Esophagus squamous epithelium (tissue), 4 donors: ENCODE measurements at regions not wholly inside any gene's neighbourhood (a gene's known extent, or its start where the extent isn't known, plus 50 kb on each side); places are given as distances from the start of the nearest gene placed in this dataset.

Experiments
- POLR2A ChIP-seq, 4 donors: fragments of 450-650 bp; IDR thresholded peaks; one replicate each; pipeline ENCODE4 v1.6.1; 2017; ENCODE audit warnings: antibody characterized with exemption in 4 of 4, mild to moderate bottlenecking in 4 of 4, moderate library complexity in 3 of 4
- TF ChIP-seq, protein P1 (sequence below), 6 experiments: fragments of 450-650 bp in 4 of 6; fragments of 200-600 bp in 2 of 6; sonication (generic) in 2 of 6; IDR thresholded peaks; one replicate each; pipeline ENCODE4 v1.5.1; 2016 to 2019; ENCODE audit warnings: antibody characterized with exemption in 6 of 6, mild to moderate bottlenecking in 4 of 6, moderate library complexity in 4 of 6

GRCh38 chr1:50328552-50328951 lies 94.7 kb downstream of the DMRTA2 start:
- TF ChIP-seq POLR2A (IDR thresholded peaks at IDR 0.05), result no peak
- TF ChIP-seq, protein P1, sequence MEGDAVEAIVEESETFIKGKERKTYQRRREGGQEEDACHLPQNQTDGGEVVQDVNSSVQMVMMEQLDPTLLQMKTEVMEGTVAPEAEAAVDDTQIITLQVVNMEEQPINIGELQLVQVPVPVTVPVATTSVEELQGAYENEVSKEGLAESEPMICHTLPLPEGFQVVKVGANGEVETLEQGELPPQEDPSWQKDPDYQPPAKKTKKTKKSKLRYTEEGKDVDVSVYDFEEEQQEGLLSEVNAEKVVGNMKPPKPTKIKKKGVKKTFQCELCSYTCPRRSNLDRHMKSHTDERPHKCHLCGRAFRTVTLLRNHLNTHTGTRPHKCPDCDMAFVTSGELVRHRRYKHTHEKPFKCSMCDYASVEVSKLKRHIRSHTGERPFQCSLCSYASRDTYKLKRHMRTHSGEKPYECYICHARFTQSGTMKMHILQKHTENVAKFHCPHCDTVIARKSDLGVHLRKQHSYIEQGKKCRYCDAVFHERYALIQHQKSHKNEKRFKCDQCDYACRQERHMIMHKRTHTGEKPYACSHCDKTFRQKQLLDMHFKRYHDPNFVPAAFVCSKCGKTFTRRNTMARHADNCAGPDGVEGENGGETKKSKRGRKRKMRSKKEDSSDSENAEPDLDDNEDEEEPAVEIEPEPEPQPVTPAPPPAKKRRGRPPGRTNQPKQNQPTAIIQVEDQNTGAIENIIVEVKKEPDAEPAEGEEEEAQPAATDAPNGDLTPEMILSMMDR (IDR thresholded peaks at IDR 0.05), result no peak
